ENCODE measurements at regions not wholly inside any gene's neighbourhood (a gene's known extent, or its start where the extent isn't known, plus 50 kb on each side); places are given as distances from the start of the nearest gene placed in this dataset.
A peak's percentile ranks its signal among the peaks of the same experiment; 100 is the strongest.

GRCh38 chr13:65892859-65893258, 1337.3 kb downstream of the PCDH9 start:
- BruUV-seq (replicated peaks) = no TSS peak

GRCh38 chr13:65889368-65889767, 1340.8 kb downstream of the PCDH9 start:
- ChIA-PET SMC1A (ENCODE audit: uncharacterized antibody, unreplicated experiment) (no interaction called here), POLR2A (no interaction called here), RAD21 (ENCODE audit: unreplicated experiment) (no interaction called here), CTCF (no interaction called here)
- Histone ChIP-seq H3K27ac (ENCODE audit: control insufficient read depth, insufficient read depth) (no peak overlapping the region), H4K20me1 (ENCODE audit: control insufficient read depth, insufficient read depth) (no peaks in the 10 kb centered on the region), H3K4me3 (no peak overlapping the region), H3K36me3 (ENCODE audit: control insufficient read depth in 2 of 2, insufficient read depth in 2 of 2, low read length in 1 of 2) (no peaks in the 10 kb centered on the region), H3K4me1 (ENCODE audit: control insufficient read depth, insufficient read depth, low read length) (no peaks in the 10 kb centered on the region), H3K9me3 (replicated peaks; ENCODE audit: control insufficient read depth, insufficient read depth, low read length) (no peaks in the 10 kb centered on the region), H3K9ac (ENCODE audit: control insufficient read depth, insufficient read depth, low read length) (no peak overlapping the region), H2AFZ (ENCODE audit: control insufficient read depth, low read depth, low read length) (no peak overlapping the region), H3K4me2 (ENCODE audit: control insufficient read depth, insufficient read depth) (no peak overlapping the region), H3K27me3 (replicated peaks in 1 of 2; ENCODE audit: control insufficient read depth in 2 of 2, insufficient read depth in 2 of 2, low read length in 1 of 2) (no peaks in the 10 kb centered on the region), H3K79me2 (ENCODE audit: control insufficient read depth, insufficient read depth, low read length) (no peaks in the 10 kb centered on the region)
- BruUV-seq (replicated peaks) = no TSS peak
- WGBS (ENCODE audit: insufficient coverage, insufficient replicate concordance, low lambda C conversion rate, missing lambda C conversion rate) = under 1% methylated on average over 5 of the region's 5 CpGs
- intact Hi-C loops (cut with micrococcal nuclease; ENCODE audit: unreplicated experiment) (no loop called here), in situ Hi-C loops (cut with MboI) (no loop called here)
- DNase-seq (ENCODE audit: low read depth, low spot score) (no peak), ATAC-seq (no peak), FAIRE-seq (peak; percentile 61)
- TF ChIP-seq KDM1A (IDR thresholded peaks at IDR 0.05; ENCODE audit: borderline replicate concordance) (no peak), MEF2B (IDR thresholded peaks at IDR 0.05; ENCODE audit: partially characterized antibody, poor library complexity, severe bottlenecking) (no peak), E2F8 (IDR thresholded peaks at IDR 0.05; ENCODE audit: low read depth, partially characterized antibody) (no peak), YBX1 (IDR thresholded peaks at IDR 0.05) (no peak), STAT1 (conservative IDR thresholded peaks at IDR 0.05) (no peak), ZNF687 (IDR thresholded peaks at IDR 0.05) (no peak), CEBPB (IDR thresholded peaks at IDR 0.05; ENCODE audit: borderline replicate concordance in 1 of 2, low read depth in 2 of 2, low read length in 2 of 2) (no peak)

More at GRCh38 chr13:65892859-65893258, 1337.3 kb downstream of the PCDH9 start:
- no peak for TF ChIP-seq SUPT20H (IDR thresholded peaks at IDR 0.05; ENCODE audit: borderline replicate concordance, control insufficient read depth, low read depth, low read length)
- TF ChIP-seq LARP7 (IDR thresholded peaks at IDR 0.05) = no peak
- no peak for TF ChIP-seq BCL3 (IDR thresholded peaks at IDR 0.05; ENCODE audit: borderline replicate concordance, insufficient read depth, low read depth, low read length, poor library complexity, severe bottlenecking)
- TF ChIP-seq NFXL1 (IDR thresholded peaks at IDR 0.05; ENCODE audit: borderline replicate concordance) = no peak
- Histone ChIP-seq H2AFZ (ENCODE audit: control insufficient read depth, low read depth, low read length) (no peak overlapping the region), H4K20me1 (ENCODE audit: control insufficient read depth, insufficient read depth) (no peaks in the 10 kb centered on the region), H3K9me3 (replicated peaks; ENCODE audit: control insufficient read depth, insufficient read depth, low read length) (no peaks in the 10 kb centered on the region), H3K79me2 (ENCODE audit: control insufficient read depth, insufficient read depth, low read length) (no peaks in the 10 kb centered on the region), H3K4me1 (ENCODE audit: control insufficient read depth, insufficient read depth, low read length) (no peaks in the 10 kb centered on the region), H3K27ac (ENCODE audit: control insufficient read depth, insufficient read depth) (no peak overlapping the region), H3K27me3 (replicated peaks in 1 of 2; ENCODE audit: control insufficient read depth in 2 of 2, insufficient read depth in 2 of 2, low read length in 1 of 2) (no peaks in the 10 kb centered on the region), H3K9ac (ENCODE audit: control insufficient read depth, insufficient read depth, low read length) (no peak overlapping the region), H3K4me2 (ENCODE audit: control insufficient read depth, insufficient read depth) (no peak overlapping the region), H3K4me3 (no peak overlapping the region), H3K36me3 (ENCODE audit: control insufficient read depth in 2 of 2, insufficient read depth in 2 of 2, low read length in 1 of 2) (no peaks in the 10 kb centered on the region)
- in situ Hi-C loops (cut with MboI) (no loop called here), intact Hi-C loops (cut with micrococcal nuclease; ENCODE audit: unreplicated experiment) (no loop called here)
- SMC1A ChIA-PET (ENCODE audit: uncharacterized antibody, unreplicated experiment) = no interaction called here
- CTCF ChIA-PET = no interaction called here
- FAIRE-seq (no peak), DNase-seq (ENCODE audit: low read depth, low spot score) (no peak), ATAC-seq (no peak)
- POLR2A ChIA-PET = no interaction called here
- RAD21 ChIA-PET (ENCODE audit: unreplicated experiment) = no interaction called here
